ENCODE measurements at regions not wholly inside any gene's neighbourhood (a gene's known extent, or its start where the extent isn't known, plus 50 kb on each side); places are given as distances from the start of the nearest gene placed in this dataset.

DNA sequence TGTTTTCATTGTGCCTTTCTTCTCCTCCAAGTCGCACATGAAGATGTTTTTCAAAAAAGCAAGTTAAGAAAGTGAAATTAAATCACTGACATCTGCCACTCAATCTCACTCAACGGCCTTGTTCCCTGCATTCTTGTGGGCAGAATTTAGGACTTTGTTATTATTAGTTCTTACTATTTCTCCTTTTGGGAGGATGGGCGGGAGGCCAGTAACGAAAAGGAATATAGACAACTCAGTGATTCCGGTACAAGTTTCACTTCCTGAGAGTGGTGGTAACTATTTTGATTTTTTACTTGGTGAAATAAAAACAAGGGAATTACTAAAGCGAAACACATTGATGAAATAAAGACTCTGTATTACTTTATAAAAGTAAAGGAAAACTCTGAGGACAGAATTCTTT is 231.9 kb upstream of the HABP2 start:
- no peak overlapping the region for H3K27ac Mint-ChIP-seq
- no peak for DNase-seq
- peaks cover 7% of the 10 kb centered on the region for H3K27me3 Mint-ChIP-seq
- ChIA-PET POLR2A (no interaction called here), CTCF (no interaction called here)
- peaks cover under 1% of the 10 kb centered on the region for H3K4me1 Mint-ChIP-seq (ENCODE audit: low read depth)
- H3K4me3 Mint-ChIP-seq, result no peak overlapping the region
- intact Hi-C loops (cut with micrococcal nuclease), result no loop called here
- no peaks in the 10 kb centered on the region for H3K36me3 Mint-ChIP-seq
- peaks cover 4% of the 10 kb centered on the region for H3K9me3 Mint-ChIP-seq

DNA sequence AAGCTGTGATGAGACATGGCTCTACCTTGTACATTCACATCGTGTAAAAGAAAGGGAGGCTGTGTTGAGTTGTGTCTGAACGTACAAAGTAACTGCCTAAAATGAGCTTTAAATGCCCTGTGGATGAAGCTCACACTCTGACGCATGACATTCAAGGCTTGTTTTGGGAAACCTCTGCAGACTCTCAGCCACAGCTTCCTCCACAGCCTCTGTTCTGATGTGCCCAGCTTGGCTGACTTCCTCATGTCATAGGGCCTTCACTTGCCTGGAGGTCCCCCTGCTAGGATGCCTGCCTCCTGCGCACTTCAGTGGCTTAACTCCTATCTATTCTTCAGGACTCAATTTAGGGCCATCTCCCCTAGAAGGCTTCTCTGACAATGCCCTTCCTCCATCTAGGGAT is 230.0 kb upstream of the HABP2 start:
- Mint-ChIP-seq H3K27ac (no peak overlapping the region), H3K36me3 (no peaks in the 10 kb centered on the region), H3K4me3 (no peak overlapping the region), H3K27me3 (peaks cover 7% of the 10 kb centered on the region), H3K9me3 (no peaks in the 10 kb centered on the region), H3K4me1 (ENCODE audit: low read depth) (peaks cover 6% of the 10 kb centered on the region)
- CTCF ChIA-PET, result no interaction called here
- intact Hi-C loops (cut with micrococcal nuclease), result no loop called here
- DNase-seq, result no peak
- POLR2A ChIA-PET, result no interaction called here

DNA sequence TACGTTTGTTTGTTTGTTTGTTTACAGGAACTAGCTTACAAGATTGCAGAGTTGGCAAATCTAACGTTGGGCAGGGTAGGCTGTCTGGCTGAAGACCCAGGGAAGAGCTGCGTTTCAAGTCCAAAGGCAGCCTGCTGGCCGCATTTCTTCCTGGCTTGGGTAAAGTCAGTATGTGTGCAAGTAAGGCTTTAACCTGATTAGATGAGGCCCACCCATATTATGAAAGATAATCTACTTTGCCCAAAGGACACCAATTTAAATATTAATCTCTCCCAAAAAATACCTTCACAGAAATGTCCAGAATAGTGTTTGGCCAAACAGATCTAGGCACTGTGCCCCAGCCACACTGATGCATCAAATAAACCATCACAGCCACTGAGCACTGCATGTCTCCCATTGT is 228.9 kb upstream of the HABP2 start:
- no peaks in the 10 kb centered on the region for H3K9me3 Mint-ChIP-seq
- ChIA-PET POLR2A (no interaction called here), CTCF (interaction anchor here (0.6 kb wide), 1 partner anchor 130 kb away, joined by 3 read pairs; no protein-coding TSS in a partner anchor)
- intact Hi-C loops (cut with micrococcal nuclease), result no loop called here
- H3K27me3 Mint-ChIP-seq, result peaks cover 10% of the 10 kb centered on the region
- H3K4me3 Mint-ChIP-seq, result no peak overlapping the region
- peaks cover 6% of the 10 kb centered on the region for H3K4me1 Mint-ChIP-seq (ENCODE audit: low read depth)
- no peak for DNase-seq
- no peaks in the 10 kb centered on the region for H3K36me3 Mint-ChIP-seq
- no peak overlapping the region for H3K27ac Mint-ChIP-seq

DNA sequence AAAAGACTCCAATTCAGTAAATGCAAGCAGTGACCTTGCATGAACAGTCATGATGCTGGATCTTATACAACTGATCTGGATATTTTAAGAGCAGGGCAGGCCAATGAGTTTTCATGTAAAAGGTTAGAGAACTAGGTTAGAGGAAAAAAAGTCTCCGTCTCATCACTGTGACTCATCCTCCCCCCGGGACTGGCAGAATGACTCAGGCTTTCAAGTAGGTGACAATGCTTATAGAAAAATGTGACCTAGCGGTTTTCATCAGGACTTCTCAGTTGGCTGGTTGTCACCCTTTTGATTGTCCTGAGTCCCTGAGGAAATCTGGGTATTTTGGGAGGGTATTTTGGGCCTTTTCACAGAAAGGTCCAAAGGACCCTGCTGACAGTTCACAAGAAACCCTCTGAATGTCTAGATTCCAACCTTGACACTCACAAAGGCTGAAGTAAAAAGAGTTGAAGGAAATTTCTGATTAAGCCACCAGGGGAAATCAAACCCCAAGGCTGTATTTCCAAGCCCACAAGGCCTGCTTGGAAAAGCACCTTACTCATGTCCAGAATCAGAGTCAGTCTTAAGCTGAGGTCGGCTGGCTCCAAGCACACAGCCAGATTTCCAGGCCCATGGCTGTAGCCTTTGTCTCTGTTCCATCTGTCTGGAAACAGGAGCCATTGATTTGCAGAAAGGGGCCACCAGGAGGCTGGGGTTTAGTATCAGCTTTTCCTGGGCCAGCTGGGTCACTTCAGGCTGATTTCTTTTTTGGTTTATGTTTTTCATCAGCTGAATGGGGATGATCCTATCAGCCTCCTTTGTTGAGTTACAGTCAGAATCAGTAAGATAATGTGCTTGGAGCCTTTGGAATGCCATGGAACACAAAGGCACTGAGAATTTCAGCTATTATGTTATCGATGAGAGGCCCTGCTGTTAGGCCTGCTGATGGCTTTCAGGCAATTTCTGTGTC is 226.4 kb upstream of the HABP2 start:
- H3K36me3 Mint-ChIP-seq, result no peaks in the 10 kb centered on the region
- H3K27ac Mint-ChIP-seq, result no peak overlapping the region
- ChIA-PET CTCF (no interaction called here), POLR2A (no interaction called here)
- H3K27me3 Mint-ChIP-seq, result peaks cover 11% of the 10 kb centered on the region
- H3K9me3 Mint-ChIP-seq, result no peaks in the 10 kb centered on the region
- H3K4me1 Mint-ChIP-seq (ENCODE audit: low read depth), result peaks cover 6% of the 10 kb centered on the region
- no peak overlapping the region for H3K4me3 Mint-ChIP-seq
- DNase-seq, result peak; percentile 66
- intact Hi-C loops (cut with micrococcal nuclease), result no loop called here

DNA sequence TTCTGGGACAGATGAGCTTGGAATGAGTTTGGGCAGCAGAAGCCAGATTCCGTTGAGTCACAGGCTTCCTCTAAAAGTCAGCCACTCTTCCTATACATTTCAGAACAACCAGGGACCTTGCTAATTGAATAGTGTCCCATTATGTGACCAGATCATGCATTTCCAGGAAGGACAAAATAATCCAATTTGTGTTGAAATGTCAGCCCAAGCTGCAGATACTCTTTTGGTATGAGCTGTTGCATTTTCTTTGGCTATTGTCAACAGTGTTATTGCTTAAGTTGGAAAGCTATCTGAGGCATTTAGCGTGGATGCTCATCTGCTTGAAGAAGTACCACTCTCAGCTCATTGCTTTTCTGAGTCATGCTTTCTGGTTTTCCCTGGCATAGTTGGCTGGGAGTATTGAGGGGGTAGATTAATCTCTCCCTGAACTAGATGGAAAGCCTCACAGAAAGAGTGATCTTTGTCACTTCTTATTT is 223.7 kb upstream of the HABP2 start:
- Mint-ChIP-seq H3K36me3 (no peaks in the 10 kb centered on the region), H3K27ac (no peak overlapping the region), H3K9me3 (no peaks in the 10 kb centered on the region), H3K4me1 (ENCODE audit: low read depth) (peaks cover 6% of the 10 kb centered on the region), H3K27me3 (peaks cover 11% of the 10 kb centered on the region), H3K4me3 (no peak overlapping the region)
- intact Hi-C loops (cut with micrococcal nuclease), result no loop called here
- ChIA-PET POLR2A (no interaction called here), CTCF (no interaction called here)
- DNase-seq, result no peak

DNA sequence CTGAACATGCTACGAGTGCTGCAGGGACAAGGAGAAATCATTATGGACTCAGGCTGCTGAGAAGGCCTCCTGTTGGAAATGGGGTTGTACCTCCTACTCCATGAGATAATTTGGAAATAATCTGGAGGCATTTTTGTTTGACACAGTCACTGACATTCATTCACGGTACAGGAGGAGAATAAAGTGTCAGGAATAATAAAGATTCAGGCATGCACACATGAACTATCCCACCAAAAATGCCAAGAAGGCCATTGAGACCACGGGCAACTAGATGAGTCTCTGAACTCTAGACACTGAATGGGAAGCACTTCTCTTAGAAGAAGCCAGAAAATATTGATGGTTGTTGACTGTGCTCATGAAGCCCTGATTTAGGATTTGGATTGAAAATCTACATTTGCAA is 220.9 kb upstream of the HABP2 start:
- no peak for DNase-seq
- peaks cover 10% of the 10 kb centered on the region for H3K27me3 Mint-ChIP-seq
- H3K9me3 Mint-ChIP-seq, result no peaks in the 10 kb centered on the region
- intact Hi-C loops (cut with micrococcal nuclease), result no loop called here
- no peak overlapping the region for H3K27ac Mint-ChIP-seq
- H3K36me3 Mint-ChIP-seq, result no peaks in the 10 kb centered on the region
- ChIA-PET POLR2A (no interaction called here), CTCF (no interaction called here)
- H3K4me3 Mint-ChIP-seq, result no peak overlapping the region
- no peaks in the 10 kb centered on the region for H3K4me1 Mint-ChIP-seq (ENCODE audit: low read depth)

DNA sequence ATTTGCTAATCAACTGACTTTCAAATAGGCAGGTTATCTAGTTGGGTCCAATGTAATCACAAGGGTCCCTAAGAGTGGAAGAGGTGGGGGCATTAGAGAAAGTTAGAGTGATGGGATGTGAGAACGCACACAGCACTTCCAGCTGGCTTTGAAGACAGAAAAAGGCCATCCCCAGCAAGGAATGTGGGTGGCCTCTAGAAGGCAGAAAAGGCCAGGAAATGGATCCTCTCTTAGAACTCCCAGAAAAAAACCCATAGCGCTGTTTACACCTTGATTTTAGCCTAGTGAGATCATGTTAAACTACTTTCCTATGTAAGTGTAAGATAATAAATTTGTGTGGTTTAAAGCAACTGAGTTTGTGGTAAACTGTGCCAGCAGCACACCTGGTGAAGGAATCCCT is 219.5 kb upstream of the HABP2 start:
- H3K9me3 Mint-ChIP-seq, result no peaks in the 10 kb centered on the region
- no peak for DNase-seq
- CTCF ChIA-PET, result no interaction called here
- H3K36me3 Mint-ChIP-seq, result no peaks in the 10 kb centered on the region
- no peaks in the 10 kb centered on the region for H3K4me1 Mint-ChIP-seq (ENCODE audit: low read depth)
- H3K27ac Mint-ChIP-seq, result no peak overlapping the region
- intact Hi-C loops (cut with micrococcal nuclease), result no loop called here
- POLR2A ChIA-PET, result no interaction called here
- peaks cover 10% of the 10 kb centered on the region for H3K27me3 Mint-ChIP-seq
- H3K4me3 Mint-ChIP-seq, result no peak overlapping the region

DNA sequence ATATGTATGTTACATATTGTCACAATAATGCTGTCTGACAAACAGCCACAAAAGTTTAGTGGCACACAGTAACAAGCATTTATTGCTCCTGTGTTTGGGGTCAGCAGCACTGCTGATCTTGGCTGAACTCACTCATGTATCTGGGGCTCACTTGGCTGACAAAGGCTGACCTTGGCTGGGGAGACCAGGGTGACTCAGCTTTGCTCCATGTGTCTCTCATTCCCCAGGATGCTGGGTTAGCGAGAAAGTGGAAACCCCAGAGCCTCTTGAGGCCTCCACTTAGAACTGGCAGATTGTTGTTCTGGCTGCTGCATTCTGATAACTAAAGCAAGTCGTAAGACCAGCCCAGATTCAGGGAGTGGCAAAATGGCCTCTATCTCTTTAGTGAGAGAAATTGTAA is 217.3 kb upstream of the HABP2 start:
- H3K4me1 Mint-ChIP-seq (ENCODE audit: low read depth), result no peaks in the 10 kb centered on the region
- POLR2A ChIA-PET, result no interaction called here
- no peak overlapping the region for H3K27ac Mint-ChIP-seq
- H3K9me3 Mint-ChIP-seq, result no peaks in the 10 kb centered on the region
- no peaks in the 10 kb centered on the region for H3K36me3 Mint-ChIP-seq
- CTCF ChIA-PET, result no interaction called here
- H3K4me3 Mint-ChIP-seq, result no peak overlapping the region
- DNase-seq, result no peak
- peaks cover 2% of the 10 kb centered on the region for H3K27me3 Mint-ChIP-seq
- intact Hi-C loops (cut with micrococcal nuclease), result no loop called here

DNA sequence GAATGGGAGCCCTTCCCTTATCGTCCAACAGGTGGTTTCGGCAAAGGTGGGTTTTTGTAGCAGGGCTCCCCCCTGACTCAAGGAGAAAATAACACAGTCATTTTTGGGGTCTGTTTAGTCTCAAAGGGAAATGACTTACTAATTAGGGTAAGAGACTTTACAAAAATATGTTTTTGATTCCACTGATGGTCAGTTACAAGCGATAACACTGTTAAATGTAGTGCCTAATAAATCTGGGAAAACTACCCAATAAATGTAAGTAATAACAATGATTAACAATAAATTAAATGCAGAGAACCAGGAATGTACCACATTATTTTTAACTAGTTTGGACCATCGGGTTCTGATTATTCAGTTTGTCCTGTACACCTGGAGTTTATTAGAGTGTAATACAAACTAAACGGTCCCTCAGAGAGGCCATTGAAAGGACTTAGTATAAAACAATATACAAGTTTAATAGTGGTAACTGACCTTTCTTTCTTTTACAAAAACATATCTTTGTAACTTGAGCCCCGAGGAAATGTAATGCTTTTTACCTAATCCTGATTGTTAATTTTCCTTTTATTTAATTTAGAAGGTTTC is 216.2 kb upstream of the HABP2 start:
- intact Hi-C loops (cut with micrococcal nuclease), result no loop called here
- ChIA-PET CTCF (no interaction called here), POLR2A (interaction anchor here (0.5 kb wide), 1 partner anchor 1769 kb away, joined by 3 read pairs; no protein-coding TSS in a partner anchor)
- Mint-ChIP-seq H3K4me3 (no peak overlapping the region), H3K27me3 (peaks cover 2% of the 10 kb centered on the region), H3K36me3 (no peaks in the 10 kb centered on the region), H3K27ac (no peak overlapping the region), H3K4me1 (ENCODE audit: low read depth) (no peaks in the 10 kb centered on the region), H3K9me3 (no peaks in the 10 kb centered on the region)
- DNase-seq, result no peak

DNA sequence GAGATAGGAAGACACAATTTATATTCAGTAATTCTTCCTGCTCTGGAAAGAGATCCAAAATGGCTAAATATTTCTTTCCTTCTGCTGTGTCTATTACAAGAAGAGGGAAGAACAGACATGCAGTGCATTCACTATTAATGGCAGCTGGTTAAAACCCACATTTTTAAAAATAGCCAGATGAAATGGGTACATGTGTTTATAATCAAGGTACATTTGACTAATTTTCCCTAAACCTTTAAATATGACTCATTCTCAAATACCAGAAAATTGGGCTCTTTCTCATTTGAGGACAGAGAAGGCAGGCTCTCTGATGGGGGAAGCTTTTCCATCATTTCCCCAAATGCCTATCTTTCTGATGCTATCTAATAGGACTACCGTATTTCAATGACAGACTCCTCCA is 215.7 kb upstream of the HABP2 start:
- DNase-seq, result no peak
- ChIA-PET POLR2A (interaction anchor here (0.5 kb wide), 1 partner anchor 1769 kb away, joined by 3 read pairs; no protein-coding TSS in a partner anchor), CTCF (no interaction called here)
- Mint-ChIP-seq H3K36me3 (no peaks in the 10 kb centered on the region), H3K4me1 (ENCODE audit: low read depth) (no peaks in the 10 kb centered on the region), H3K27ac (no peak overlapping the region), H3K4me3 (no peak overlapping the region), H3K9me3 (no peaks in the 10 kb centered on the region), H3K27me3 (peaks cover 2% of the 10 kb centered on the region)
- intact Hi-C loops (cut with micrococcal nuclease), result no loop called here

DNA sequence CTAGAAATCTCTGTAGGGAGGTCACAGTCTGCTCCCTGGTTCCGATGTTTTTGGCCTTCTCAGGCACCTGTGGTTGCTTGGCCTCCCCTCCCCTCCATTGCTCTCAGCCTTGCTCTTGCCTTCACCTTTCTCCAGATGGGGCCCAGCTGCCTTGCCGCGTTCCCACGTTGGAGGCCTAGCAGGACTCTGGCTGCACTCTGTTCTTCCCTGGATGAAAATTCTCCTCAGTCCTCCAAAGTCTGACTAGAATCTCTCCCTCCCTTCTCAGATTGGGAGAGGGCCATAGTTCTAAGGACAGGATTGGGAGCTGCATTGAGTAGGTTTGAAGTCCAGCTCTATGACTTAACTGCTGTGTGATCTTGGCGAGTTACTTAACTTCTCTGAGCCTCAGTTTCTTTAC is 213.7 kb upstream of the HABP2 start:
- DNase-seq, result no peak
- CTCF ChIA-PET, result no interaction called here
- intact Hi-C loops (cut with micrococcal nuclease), result no loop called here
- H3K4me1 Mint-ChIP-seq (ENCODE audit: low read depth), result no peaks in the 10 kb centered on the region
- no peak overlapping the region for H3K27ac Mint-ChIP-seq
- H3K4me3 Mint-ChIP-seq, result no peak overlapping the region
- peaks cover 2% of the 10 kb centered on the region for H3K27me3 Mint-ChIP-seq
- POLR2A ChIA-PET, result no interaction called here
- H3K9me3 Mint-ChIP-seq, result no peaks in the 10 kb centered on the region
- no peaks in the 10 kb centered on the region for H3K36me3 Mint-ChIP-seq

DNA sequence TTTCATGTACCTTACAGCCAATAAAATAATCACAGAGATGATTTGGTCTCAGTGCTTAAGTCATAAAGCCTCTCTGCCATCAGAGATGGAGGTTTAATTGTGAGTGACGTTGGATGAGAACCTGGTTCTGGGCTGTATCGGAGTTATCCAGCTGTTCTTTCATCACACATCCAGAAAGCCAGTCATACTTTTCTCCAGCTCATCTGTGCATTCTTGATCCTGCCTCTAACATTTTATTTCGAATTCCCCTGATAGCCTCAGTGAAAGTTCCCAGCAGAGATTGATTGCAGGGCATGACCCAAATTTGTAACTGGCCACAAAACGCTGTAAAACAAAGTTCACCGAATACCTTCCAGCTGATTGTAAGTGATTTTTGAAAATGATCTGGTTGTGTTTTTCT is 212.6 kb upstream of the HABP2 start:
- Mint-ChIP-seq H3K27me3 (peaks cover 2% of the 10 kb centered on the region), H3K9me3 (no peaks in the 10 kb centered on the region), H3K36me3 (no peaks in the 10 kb centered on the region), H3K4me3 (no peak overlapping the region), H3K27ac (no peak overlapping the region), H3K4me1 (ENCODE audit: low read depth) (no peaks in the 10 kb centered on the region)
- no peak for DNase-seq
- intact Hi-C loops (cut with micrococcal nuclease), result no loop called here
- POLR2A ChIA-PET, result no interaction called here
- CTCF ChIA-PET, result no interaction called here

DNA sequence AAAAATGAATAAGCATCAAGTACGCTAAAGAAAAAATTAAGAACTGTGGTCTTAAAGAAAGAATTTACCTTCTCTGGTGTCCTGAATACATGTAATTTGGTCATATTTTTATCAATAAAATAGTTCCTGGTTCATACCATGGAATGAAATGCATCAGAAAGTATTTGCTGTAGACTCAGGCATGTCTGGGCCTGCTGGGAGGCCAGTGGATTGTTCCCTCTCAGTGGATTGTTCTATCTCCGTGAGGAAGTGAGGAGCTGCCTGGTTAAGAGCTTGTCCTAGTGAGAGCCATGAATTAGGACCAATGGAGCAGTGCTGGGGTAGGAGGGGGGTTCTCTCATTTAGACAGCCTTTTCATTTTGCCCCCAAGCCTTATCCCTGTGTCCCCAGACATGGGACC is 211.7 kb upstream of the HABP2 start:
- POLR2A ChIA-PET, result no interaction called here
- no peaks in the 10 kb centered on the region for H3K36me3 Mint-ChIP-seq
- no peak for DNase-seq
- intact Hi-C loops (cut with micrococcal nuclease), result no loop called here
- no peaks in the 10 kb centered on the region for H3K4me1 Mint-ChIP-seq (ENCODE audit: low read depth)
- no peak overlapping the region for H3K27ac Mint-ChIP-seq
- H3K27me3 Mint-ChIP-seq, result peaks cover 2% of the 10 kb centered on the region
- CTCF ChIA-PET, result no interaction called here
- no peak overlapping the region for H3K4me3 Mint-ChIP-seq
- no peaks in the 10 kb centered on the region for H3K9me3 Mint-ChIP-seq

All from activated CD4-positive, alpha-beta memory T cell treated with anti-CD3 and anti-CD28 coated beads for 36 hours (primary cell).